ENCODE measurements at regions not wholly inside any gene's neighbourhood (a gene's known extent, or its start where the extent isn't known, plus 50 kb on each side); places are given as distances from the start of the nearest gene placed in this dataset.

DNA sequence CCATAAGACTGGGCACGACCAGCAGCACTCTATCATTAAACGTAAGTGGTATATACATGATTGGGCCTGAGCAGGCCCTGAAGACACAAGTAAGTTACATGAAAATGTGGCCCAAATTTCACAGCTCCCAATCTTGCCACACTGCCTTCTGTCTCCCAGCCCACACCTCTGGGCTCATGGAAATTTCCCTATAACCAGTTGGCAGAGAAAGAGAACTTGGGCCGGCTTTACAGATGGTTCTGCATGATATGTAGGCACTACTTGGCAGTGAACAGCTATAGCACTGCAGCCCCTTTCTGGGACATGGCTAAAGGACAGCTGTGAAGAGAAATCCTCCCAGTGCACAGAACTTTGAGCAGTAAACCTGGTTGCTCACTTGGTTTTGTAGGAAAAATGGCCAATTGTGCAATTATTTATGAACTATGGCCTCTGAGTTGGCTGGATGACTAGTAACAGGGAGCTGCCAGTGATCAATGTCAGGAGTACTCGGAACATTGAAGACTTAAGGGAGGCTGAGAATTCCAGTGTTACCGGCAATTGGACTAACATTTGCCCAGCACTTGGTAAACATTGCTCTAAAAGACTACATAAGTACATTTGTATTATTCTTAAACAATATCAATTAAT lies 1006.6 kb upstream of the LRRN3 start:
- peak; percentile 93 for DNase-seq

- DNase-seq, result no peak
Observed at GRCh38 chr7:110090110-110090820, 1000.7 kb upstream of the LRRN3 start.

DNA sequence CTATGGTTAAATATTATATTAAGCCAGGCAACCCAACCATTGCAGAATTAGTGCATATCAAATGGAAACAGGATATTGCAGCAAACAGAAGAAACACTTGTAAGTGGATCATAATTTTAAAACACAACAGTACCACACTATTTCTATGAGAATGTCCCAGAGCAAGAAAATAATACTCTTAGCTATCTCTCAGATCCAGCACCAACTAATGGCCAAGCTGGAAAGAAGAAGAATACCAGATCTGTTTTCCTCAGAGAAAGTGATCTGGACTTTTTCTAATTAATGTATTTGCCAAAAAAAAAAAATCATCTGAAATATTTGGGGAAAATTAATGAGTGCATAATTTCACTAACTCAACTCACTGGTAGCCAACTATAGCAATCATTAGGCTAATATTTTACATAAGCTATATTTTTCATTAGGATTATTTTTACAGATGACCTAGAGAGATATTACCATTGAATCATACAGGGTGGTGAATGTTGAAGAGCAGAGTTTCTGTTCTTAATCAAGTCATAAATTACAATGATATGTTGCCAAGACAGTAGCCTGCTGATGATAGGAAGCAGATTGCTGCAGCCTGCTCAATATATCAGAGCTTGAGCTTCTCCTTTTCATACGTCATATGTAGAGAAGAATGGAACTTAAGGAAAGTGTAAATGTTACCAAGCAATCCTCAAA lies 995.4 kb upstream of the LRRN3 start:
- DNase-seq, result no peak

- no peak for DNase-seq
Observed at GRCh38 chr7:110104243-110104642, 986.7 kb upstream of the LRRN3 start.

GRCh38 chr7:110105307-110105706 lies 985.6 kb upstream of the LRRN3 start:
- DNase-seq, result no peak

DNA sequence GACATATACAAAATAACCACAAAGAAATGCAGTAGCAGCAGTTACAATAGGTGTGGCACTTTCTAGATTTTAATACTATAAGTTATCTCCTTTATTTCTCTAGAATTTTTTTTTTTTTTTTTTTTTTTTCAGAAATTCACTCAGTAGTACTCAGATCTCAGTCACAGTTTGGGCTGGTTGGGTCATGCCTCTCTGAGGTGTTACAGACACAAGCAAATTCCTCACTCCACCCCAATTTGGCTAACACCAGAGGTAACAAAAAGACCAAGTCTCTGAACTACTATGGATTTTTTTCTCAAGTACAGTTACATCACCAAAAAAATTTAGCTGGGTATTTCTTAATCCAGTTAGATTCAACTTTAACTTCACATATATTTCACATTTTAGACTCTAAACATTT lies 985.1 kb upstream of the LRRN3 start:
- no peak for DNase-seq

DNA sequence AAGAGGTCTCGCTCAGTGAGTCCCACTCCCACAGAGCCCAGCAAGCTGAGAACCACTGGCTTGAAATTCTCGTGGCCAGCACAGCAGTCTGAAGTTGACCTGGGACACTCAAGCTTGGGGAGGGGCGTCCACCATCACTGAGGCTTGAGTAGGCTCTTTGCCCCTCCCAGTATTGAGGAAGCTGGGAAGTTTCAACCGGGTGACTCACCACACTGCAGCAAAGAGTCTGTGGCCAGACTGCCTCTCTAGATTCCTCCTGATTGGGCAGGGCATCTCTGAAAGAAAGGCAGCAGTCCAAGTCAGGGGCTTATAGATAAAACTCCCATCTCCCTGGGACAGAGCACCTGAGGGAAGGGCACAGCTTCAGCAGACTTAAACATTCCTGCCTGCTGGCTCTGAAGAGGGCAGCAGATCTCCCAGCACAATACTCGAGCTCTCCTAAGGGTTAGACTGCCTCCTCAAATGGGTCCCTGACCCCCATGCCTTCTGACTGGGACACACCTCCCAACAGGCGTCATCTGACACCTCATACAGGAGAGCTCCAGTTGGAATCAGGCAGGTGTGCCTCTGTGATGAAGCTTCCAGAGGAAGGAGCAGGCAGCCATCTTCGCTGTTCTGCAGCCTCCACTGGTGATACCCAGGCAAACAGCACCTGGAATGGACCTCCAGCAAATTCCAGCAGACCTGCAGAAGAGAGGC lies 970.9 kb upstream of the LRRN3 start:
- no peak for DNase-seq

DNA sequence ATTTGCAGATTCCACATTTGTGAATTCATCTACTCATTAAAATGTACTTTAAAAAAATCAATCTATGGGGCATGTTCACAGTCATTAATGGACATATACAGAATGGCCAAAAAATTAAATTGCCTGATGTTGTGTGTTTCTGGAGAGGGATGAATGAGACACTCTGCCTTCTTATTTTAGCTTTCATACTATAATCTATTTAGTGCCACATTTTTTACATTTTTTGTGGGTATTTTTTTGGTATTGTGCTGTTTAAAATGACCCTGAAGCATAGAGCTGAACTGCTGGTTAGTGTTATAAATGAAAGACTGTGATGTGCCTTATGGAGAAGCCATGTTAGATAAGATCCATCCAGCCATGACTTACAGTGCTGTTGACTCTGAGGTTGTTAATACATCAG lies 961.8 kb upstream of the LRRN3 start:
- no peak for DNase-seq

GRCh38 chr7:110130669-110131068 lies 960.3 kb upstream of the LRRN3 start:
- DNase-seq, result no peak

DNA sequence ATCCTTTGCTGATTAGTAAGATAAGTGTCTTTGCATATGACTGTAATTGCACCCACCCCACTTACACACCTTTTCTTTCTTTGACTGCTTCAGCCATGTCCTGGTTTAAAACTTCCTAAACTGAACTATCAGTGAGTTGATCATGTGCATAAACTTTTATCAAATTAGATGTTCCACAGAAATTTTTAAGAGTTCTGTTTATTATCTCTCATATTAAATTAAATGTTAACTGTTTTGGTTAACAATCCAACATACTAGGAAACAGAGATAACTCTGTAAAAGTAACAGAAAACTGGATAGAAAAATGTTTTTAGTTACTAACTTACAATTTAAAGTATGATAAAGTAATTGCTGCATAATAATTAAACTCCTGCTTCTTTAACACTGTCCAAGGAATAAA lies 959.6 kb upstream of the LRRN3 start:
- DNase-seq, result no peak

DNA sequence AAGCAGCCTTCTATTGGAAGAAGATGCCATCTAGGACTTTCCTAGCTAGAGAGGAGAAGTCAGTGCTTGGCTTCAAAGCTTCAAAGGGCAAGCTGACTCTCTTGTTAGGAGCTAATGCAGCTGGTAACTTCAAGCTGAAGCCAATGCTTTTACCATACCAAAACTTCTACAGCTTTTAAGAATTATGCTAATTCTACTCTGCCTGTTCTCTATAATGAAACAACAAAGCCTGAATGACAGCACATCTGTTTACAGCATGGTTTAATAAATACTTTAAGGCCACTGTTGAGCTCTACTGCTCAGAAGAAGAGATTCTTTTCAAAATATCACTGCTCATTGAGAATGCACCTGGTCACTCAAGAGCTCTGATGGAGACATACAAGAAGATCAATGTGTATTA lies 951.9 kb upstream of the LRRN3 start:
- DNase-seq, result no peak

GRCh38 chr7:110142939-110143526 lies 947.9 kb upstream of the LRRN3 start:
- no peak for DNase-seq

GRCh38 chr7:110144599-110144998 lies 946.3 kb upstream of the LRRN3 start:
- no peak for DNase-seq

DNA sequence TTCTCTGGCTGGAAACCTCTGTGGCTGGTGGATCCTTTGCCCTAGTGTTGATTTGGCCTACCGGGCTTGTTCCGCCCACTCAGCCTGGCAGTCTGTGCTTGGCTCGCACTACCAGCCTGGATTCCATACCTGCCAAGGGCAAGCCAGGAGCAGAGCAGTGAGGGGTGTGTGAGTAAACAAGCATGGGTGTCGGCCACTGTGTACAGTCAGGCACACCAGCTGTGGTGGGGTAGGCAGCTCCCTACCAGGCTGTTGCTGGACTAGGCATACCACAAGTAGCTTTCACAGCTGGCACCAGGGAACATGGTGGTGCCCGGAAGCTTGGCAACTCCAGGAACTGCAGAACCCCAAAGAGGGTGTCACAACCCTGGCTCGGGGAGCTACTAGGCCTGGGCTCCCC lies 942.9 kb upstream of the LRRN3 start:
- DNase-seq, result no peak

DNA sequence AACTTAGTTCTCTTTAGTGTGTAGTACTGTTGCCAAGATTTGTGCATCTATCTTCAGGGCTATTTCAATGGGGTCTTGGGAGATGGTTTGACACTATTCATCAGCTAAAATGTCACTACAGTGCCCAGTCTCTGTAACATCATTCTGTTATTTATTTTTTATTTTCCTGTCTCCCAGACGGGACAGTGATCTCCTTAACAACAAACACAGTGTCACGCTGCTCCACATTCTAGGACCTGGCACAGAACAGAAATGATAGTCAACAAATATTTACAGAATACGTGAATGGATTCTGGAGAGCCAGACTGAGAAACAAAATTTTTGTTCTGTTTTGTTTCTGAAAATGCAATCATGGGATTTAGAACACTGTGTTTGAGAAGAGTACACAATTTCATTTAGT lies 937.7 kb upstream of the LRRN3 start:
- DNase-seq, result no peak

- no peak for DNase-seq
Observed at GRCh38 chr7:110156511-110156910, 934.4 kb upstream of the LRRN3 start.

- no peak for DNase-seq
Observed at GRCh38 chr7:110157631-110158362, 933.1 kb upstream of the LRRN3 start.

- DNase-seq, result no peak
Observed at GRCh38 chr7:110168010-110168409, 922.9 kb upstream of the LRRN3 start.

GRCh38 chr7:110170841-110171240 lies 920.1 kb upstream of the LRRN3 start:
- DNase-seq, result no peak

DNA sequence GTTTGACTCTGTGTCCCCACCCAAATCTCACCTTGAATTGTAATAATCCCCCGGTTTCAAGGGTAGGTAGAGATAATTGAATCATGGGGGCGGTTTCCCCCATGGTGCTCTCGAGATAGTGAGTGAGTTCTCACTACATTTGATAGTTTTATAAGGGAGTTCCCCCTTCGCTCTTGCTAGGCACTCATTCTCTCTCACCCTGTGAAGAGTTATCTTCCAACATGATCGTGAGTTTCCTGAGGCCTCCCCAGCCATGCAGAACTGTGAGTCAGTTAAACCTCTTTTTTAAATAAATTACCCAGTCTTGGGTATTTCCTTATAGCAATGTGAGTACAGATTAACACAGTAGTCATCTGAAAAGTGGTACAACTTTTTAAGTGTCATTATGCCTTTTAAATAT lies 913.5 kb upstream of the LRRN3 start:
- DNase-seq, result no peak

DNA sequence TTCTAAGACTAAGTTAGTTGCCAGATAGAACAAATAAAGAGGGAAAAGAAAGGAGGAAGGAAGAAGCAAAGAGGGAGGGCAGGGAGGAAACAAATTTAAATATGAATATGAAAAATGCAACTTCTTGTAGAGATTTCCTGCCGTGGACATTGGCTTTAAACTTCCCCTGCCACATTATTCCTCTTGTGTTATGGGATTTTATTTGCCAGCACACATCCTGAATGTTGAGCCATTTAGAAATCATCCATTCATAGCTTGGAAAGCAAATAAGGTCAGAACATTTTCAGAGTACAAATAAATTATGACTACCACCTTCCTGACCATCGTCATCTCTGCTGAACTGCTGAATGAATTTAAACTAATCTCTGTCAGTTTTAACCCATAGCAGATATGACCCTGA lies 911.9 kb upstream of the LRRN3 start:
- DNase-seq, result no peak

GRCh38 chr7:110181768-110182167 lies 909.2 kb upstream of the LRRN3 start:
- no peak for DNase-seq

- no peak for DNase-seq
Observed at GRCh38 chr7:110186334-110186733, 904.6 kb upstream of the LRRN3 start.

Measured in NCI-H446 treated with DMSO at 0.1 percent for 48 hours (cell line).